Ramos (cell line): ENCODE measurements at regions not wholly inside any gene's neighbourhood (a gene's known extent, or its start where the extent isn't known, plus 50 kb on each side); places are given as distances from the start of the nearest gene placed in this dataset.

Experiments
- in situ Hi-C: fragments of 300-500 bp; cut with MboI; formaldehyde crosslinking; loops from one replicate; pipeline ENCODE4 v1.14.3; 2022; ENCODE audit warnings: low sequenced_read_pairs; ENCODE audit not compliant: unreplicated experiment

DNA sequence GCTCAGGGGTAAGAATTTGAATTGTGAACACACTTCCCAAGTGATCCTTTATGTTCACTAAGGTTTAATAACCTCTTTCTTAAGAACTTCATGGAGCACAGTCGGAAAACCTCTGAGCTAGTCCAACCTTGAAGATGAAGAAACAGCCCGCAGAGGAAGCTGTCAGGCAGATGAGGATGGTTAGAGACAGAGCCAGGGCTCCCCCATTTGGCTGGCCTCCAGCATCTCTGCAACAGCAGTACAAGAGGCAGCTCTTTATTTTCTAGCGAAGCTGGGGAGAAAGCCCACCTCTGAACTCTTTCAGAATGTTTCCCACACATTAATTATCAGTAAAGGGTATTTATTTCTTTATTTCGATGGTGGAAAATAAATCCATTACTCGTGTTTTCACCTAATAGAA is 350.8 kb downstream of the DMRT2 start:
- in situ Hi-C loops: no loop called here

- in situ Hi-C loops: no loop called here
Observed at GRCh38 chr9:1404940-1405339, 354.8 kb downstream of the DMRT2 start.

- in situ Hi-C loops: no loop called here
Observed at GRCh38 chr9:1411826-1412225, 361.7 kb downstream of the DMRT2 start.

DNA sequence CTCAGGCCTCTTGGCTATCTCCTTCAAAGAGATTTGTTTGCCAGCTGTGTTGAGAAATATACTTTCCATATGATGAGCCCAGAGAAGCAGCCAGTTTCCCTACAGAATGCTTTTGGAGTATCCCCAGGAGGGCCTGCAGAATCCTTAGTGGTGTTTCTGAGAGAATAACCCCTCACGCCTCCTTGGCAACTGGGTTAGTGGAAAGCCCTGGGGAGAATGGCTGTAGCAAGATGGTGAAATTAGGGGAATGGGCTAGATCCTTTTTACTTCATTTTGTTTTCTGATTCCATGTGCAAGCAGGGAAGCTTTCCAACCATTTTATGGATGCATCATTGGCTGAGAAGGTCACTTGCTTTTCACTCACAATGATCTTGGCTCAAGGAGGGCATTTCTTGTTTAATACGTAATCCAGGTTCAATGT is 364.6 kb downstream of the DMRT2 start:
- in situ Hi-C loops: no loop called here

- in situ Hi-C loops: no loop called here
Observed at GRCh38 chr9:1415146-1415545, 365.0 kb downstream of the DMRT2 start.

GRCh38 chr9:1416261-1416660 is 366.1 kb downstream of the DMRT2 start:
- in situ Hi-C loops: no loop called here

GRCh38 chr9:1421436-1421835 is 371.3 kb downstream of the DMRT2 start:
- in situ Hi-C loops: no loop called here

- in situ Hi-C loops: no loop called here
Observed at GRCh38 chr9:1427875-1428274, 377.7 kb downstream of the DMRT2 start.

DNA sequence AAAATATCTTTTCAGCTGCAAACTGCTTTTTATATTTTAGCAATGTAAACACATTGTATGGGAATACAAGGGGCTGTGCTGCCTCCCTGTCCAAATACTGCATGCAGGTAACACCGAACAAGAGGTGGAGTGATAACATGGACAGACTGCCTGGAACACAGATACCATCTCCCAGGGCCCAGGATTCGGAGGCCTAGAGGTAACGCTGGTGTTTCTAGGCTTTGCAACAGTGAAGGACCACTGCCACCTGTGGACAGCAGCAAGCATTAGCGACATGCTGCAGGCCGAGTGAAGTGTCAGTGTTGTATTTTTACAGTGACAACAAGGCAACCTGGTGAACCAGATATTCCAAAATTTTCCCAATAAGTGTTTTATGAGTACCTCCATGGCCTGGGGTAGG is 379.1 kb downstream of the DMRT2 start:
- in situ Hi-C loops: no loop called here

GRCh38 chr9:1431461-1431860 is 381.3 kb downstream of the DMRT2 start:
- in situ Hi-C loops: no loop called here

GRCh38 chr9:1434052-1434767 is 384.1 kb downstream of the DMRT2 start:
- in situ Hi-C loops: no loop called here

DNA sequence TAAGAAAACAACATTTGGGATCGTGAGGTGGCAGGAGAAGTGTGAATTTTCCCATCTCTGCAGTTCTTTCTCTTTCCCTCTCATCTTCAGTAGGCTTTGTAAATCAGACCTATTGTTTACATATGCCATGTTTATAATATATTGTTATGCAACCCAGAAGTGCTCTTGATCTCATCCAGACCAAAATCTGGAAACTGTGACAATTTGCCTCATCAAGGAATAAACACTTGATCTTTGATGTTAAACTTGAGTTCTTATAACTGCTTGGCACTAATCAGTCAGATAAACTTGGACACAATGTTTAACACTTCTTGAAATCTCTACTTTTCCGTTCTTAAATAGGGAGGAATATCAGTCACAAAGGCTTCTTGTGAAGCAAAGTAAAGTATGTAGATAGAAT is 384.7 kb downstream of the DMRT2 start:
- in situ Hi-C loops: no loop called here

- in situ Hi-C loops: no loop called here
Observed at GRCh38 chr9:1440256-1440655, 390.1 kb downstream of the DMRT2 start.

GRCh38 chr9:1442105-1442504 is 391.9 kb downstream of the DMRT2 start:
- in situ Hi-C loops: no loop called here

DNA sequence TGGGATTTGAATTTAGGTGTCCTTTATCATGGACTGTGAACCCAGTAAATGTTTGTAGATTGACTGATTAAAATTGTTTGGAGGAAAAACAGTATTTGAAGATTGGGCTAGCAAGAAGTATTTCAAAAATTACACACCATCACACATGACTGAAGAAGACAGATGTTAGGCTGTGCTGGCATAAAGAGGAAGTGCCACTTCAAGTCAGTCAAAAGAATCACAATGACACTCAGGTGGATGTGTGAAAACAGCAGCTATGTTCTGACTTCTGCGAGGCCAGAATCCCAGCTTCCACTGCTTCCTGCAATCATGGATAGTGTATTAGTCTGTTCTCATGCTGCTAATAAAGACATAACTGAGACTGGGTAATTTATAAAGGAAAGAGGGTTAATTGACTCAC is 393.3 kb downstream of the DMRT2 start:
- in situ Hi-C loops: no loop called here

GRCh38 chr9:1446671-1447070 is 396.5 kb downstream of the DMRT2 start:
- in situ Hi-C loops: no loop called here

DNA sequence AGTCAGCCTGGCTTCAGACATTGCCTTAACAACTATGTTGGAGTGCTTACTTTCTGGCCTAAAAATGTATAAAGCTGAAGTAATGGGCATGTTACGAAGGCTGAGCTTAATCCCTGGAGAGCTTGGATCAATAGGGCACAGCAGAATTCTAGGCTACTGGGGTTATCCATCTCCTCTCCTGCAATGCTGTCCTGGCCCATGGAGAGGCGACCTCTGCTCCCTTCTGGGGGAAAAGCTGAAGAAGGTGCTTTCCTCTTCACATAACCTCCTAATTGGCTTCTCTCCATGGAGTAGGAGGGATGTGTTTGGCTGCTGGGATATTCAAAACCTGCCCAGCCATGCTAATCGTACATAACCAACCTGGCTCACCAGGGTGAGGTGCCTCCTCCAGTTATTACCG is 403.5 kb downstream of the DMRT2 start:
- in situ Hi-C loops: loop anchor here (25.0 kb wide), 1 partner anchor 384 kb away; no protein-coding TSS in a partner anchor

- in situ Hi-C loops: loop anchor here (25.0 kb wide), 1 partner anchor 383 kb away; no protein-coding TSS in a partner anchor
Observed at GRCh38 chr9:1454211-1454610, 404.1 kb downstream of the DMRT2 start.

GRCh38 chr9:1454616-1455347 is 404.6 kb downstream of the DMRT2 start:
- in situ Hi-C loops: loop anchor here (25.0 kb wide), 1 partner anchor 383 kb away; no protein-coding TSS in a partner anchor

DNA sequence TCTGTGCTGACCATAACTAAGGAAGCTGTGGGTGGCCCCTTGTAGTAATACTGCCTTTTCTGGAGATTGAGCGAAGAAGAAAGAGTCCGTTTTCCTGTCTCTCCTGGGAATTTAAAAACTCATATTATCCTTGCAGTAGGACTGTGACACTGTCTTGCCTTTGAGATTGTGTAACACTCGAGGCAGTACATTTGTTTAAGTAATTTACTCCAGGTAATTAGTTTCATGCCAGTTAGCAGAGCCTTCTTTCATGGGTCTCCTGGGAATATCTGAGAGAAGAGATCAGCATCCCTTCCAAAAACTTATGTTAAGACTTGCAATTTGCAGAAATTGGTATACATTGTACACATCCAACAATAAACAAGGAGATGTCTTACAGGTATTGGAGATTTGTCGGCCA is 405.6 kb downstream of the DMRT2 start:
- in situ Hi-C loops: loop anchor here (25.0 kb wide), 1 partner anchor 382 kb away; no protein-coding TSS in a partner anchor

DNA sequence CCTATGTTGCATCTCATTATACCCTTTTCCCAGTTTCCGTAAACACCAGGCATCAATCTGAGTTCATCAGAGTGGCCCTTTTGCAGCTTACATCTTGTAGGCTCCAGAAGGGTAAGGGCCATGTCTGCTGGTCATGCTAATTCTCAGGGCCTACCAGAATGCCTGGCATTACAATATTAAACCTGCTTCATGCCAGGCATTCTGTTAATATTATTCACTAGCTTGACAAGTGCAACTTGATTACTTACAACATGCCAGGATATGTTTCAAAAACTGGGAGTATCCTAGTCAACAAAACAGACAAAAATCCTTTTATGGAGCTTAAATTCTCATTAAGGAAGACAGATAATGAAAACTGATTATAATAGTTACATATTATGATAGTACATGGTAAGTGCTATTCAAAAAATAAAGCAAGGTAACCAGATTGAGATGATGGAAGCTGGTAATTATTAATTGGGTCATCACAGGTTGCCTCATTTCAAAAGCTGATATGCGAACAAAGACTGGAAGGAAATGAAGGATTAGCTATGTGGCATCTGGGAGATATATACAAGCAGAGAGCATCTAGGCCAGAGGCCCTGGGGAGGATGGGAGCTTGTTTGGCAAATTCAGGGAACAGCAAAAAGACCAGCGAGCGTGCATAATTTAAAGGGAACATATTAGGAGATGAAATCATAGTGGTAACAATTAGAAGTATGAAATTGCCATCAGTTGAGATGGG is 406.3 kb downstream of the DMRT2 start:
- in situ Hi-C loops: loop anchor here (25.0 kb wide), 1 partner anchor 381 kb away; no protein-coding TSS in a partner anchor
